ENCODE measurements at regions not wholly inside any gene's neighbourhood (a gene's known extent, or its start where the extent isn't known, plus 50 kb on each side); places are given as distances from the start of the nearest gene placed in this dataset.

DNA sequence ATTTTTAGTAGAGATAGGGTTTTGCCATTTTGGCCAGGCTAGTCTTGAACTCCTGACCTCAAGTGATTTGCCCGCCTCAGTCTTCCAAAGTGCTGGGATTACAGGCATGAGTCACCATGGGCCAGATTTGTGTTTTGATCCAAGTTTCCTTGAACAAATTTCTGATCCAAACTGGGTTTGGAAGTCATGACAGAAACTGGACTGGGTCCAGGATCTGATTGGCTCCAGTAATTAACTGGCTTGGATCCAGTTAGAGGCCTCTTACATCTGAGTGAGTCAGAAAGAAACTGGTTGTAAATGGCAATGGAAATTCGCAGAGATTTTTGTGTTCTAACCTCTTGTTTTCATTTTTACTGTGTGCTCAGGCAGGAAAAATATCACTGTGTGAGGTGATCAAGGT, 141.6 kb downstream of the SLC25A46 start:
- no peak overlapping the region for H4K91ac ChIP-seq (replicated peaks; ENCODE audit: insufficient read length, low read length)
- no peak overlapping the region for H2BK5ac ChIP-seq (ENCODE audit: low read depth, low read length)
- no peaks in the 10 kb centered on the region; the same call in 1 of the 2 replicates for H3K23me2 ChIP-seq (ENCODE audit: low read depth, low read length)
- H3K27me3 ChIP-seq (replicated peaks in 1 of 4; ENCODE audit: control insufficient read depth in 3 of 4, extremely low read depth in 1 of 4, insufficient read depth in 3 of 4, low read length in 3 of 4) = no peaks in the 10 kb centered on the region
- H3K9ac ChIP-seq (replicated peaks in 1 of 4; ENCODE audit: extremely low read depth in 1 of 4, low read depth in 3 of 4, low read length in 3 of 4) = no peak overlapping the region
- H3K79me1 ChIP-seq (ENCODE audit: low read depth, low read length) = no peaks in the 10 kb centered on the region
- no peak overlapping the region for H2AK5ac ChIP-seq (ENCODE audit: low read depth, low read length)
- 92% methylated on average over 2 of the region's 2 CpGs; no CpG with 5 or more reads in 1 of the 2 experiments for WGBS, 2 experiments (ENCODE audit: extremely low coverage in 1 of 2, insufficient coverage in 1 of 2, insufficient read length in 1 of 2, insufficient replicate concordance in 2 of 2, low coverage in 1 of 2, low lambda C conversion rate in 2 of 2, missing lambda C conversion rate in 1 of 2)
- no peak overlapping the region for H2BK15ac ChIP-seq (ENCODE audit: low read length)
- no peak overlapping the region for H3K27ac ChIP-seq (ENCODE audit: low read depth, low read length)
- H3K4me1 ChIP-seq (replicated peaks in 1 of 4; ENCODE audit: control insufficient read depth in 3 of 4, insufficient read depth in 4 of 4, low read length in 3 of 4) = no peaks in the 10 kb centered on the region
- H4K8ac ChIP-seq (ENCODE audit: extremely low read depth, insufficient read depth, low read length) = no peak overlapping the region
- H3K14ac ChIP-seq (ENCODE audit: insufficient read length) = no peak overlapping the region
- no peak overlapping the region for H3K4ac ChIP-seq (replicated peaks; ENCODE audit: insufficient read length, low read depth, low read length)
- H3K4me2 ChIP-seq (ENCODE audit: insufficient read depth in 1 of 2, low read depth in 2 of 2, low read length in 2 of 2) = no peak overlapping the region
- H2AFZ ChIP-seq (ENCODE audit: low read length) = no peak overlapping the region
- ChIA-PET POLR2A (ENCODE audit: partially characterized antibody) (no interaction called here), CTCF (ENCODE audit: partially characterized antibody) (interaction anchor here (1.1 to 1.7 kb wide), 2 partner anchors 15 to 28 kb away, joined by 3 to 5 read pairs; no protein-coding TSS in a partner anchor)
- no peaks in the 10 kb centered on the region for H3K36me3 ChIP-seq (ENCODE audit: control insufficient read depth in 2 of 4, insufficient read depth in 4 of 4, low read length in 3 of 4)
- H2BK120ac ChIP-seq (replicated peaks; ENCODE audit: low read depth, low read length) = no peak overlapping the region
- DNase-seq (ENCODE audit: low read depth in 1 of 2, low spot score in 2 of 2) (no peak), FAIRE-seq (no peak)
- H4K20me1 ChIP-seq (replicated peaks in 1 of 2; ENCODE audit: control insufficient read depth in 1 of 2, insufficient read depth in 2 of 2, low read length in 2 of 2) = no peaks in the 10 kb centered on the region
- no peak overlapping the region for H3K4me3 ChIP-seq (ENCODE audit: extremely low read depth in 1 of 4, insufficient read depth in 2 of 4, low read depth in 3 of 4, low read length in 4 of 4)
- H2BK20ac ChIP-seq (ENCODE audit: low read length) = no peak overlapping the region
- H2BK12ac ChIP-seq (ENCODE audit: low read depth, low read length) = no peak overlapping the region
- no peak overlapping the region for H4K5ac ChIP-seq (ENCODE audit: insufficient read length, low read depth, low read length)
- no peaks in the 10 kb centered on the region; a peak in 1 of 4 replicates for H3K9me3 ChIP-seq (ENCODE audit: insufficient read depth in 2 of 2, low read depth in 1 of 2, low read length in 1 of 2)
- H3K23ac ChIP-seq (ENCODE audit: insufficient read length) = no peak overlapping the region
- TF ChIP-seq CHD2 (IDR thresholded peaks at IDR 0.05; ENCODE audit: low read length) (no peak), SIX5 (IDR thresholded peaks at IDR 0.05; ENCODE audit: low read depth, low read length) (no peak), JUN (IDR thresholded peaks at IDR 0.05; ENCODE audit: low read depth, low read length) (no peak), BCL11A (IDR thresholded peaks at IDR 0.05; ENCODE audit: low read depth in 2 of 2, low read length in 2 of 2) (no peak), POLR2A (IDR thresholded peaks at IDR 0.05; ENCODE audit: control extremely low read depth in 1 of 2, low read depth in 2 of 2, low read length in 2 of 2) (no peak), SAP30 (IDR thresholded peaks at IDR 0.05; ENCODE audit: insufficient read depth, insufficient replicate concordance, low read length) (no peak), HDAC6 (IDR thresholded peaks at IDR 0.05; ENCODE audit: low read depth, low read length) (no peak), NANOG (IDR thresholded peaks at IDR 0.05; ENCODE audit: insufficient read depth, low read depth, low read length, poor library complexity, severe bottlenecking) (no peak), JUND (IDR thresholded peaks at IDR 0.05; ENCODE audit: low read length) (no peak), TCF12 (IDR thresholded peaks at IDR 0.05; ENCODE audit: low read depth, low read length) (no peak), RFX5 (IDR thresholded peaks at IDR 0.05; ENCODE audit: borderline replicate concordance, low read depth, low read length) (no peak), EZH2 (IDR thresholded peaks at IDR 0.05; ENCODE audit: low read depth, low read length, severe bottlenecking) (no peak)
- TF ChIP-seq, protein P1, sequence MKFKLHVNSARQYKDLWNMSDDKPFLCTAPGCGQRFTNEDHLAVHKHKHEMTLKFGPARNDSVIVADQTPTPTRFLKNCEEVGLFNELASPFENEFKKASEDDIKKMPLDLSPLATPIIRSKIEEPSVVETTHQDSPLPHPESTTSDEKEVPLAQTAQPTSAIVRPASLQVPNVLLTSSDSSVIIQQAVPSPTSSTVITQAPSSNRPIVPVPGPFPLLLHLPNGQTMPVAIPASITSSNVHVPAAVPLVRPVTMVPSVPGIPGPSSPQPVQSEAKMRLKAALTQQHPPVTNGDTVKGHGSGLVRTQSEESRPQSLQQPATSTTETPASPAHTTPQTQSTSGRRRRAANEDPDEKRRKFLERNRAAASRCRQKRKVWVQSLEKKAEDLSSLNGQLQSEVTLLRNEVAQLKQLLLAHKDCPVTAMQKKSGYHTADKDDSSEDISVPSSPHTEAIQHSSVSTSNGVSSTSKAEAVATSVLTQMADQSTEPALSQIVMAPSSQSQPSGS (IDR thresholded peaks at IDR 0.05; ENCODE audit: low read length) = no peak
- H3K56ac ChIP-seq (replicated peaks; ENCODE audit: insufficient read length, low read depth, low read length) = no peak overlapping the region
- H3K79me2 ChIP-seq (ENCODE audit: control insufficient read depth in 1 of 2, insufficient read depth in 2 of 2, low read length in 2 of 2) = no peaks in the 10 kb centered on the region
- no peak overlapping the region for H3K18ac ChIP-seq (ENCODE audit: extremely low read depth, low read length)
